GM23338 (cell line): ENCODE measurements at regions not wholly inside any gene's neighbourhood (a gene's known extent, or its start where the extent isn't known, plus 50 kb on each side); places are given as distances from the start of the nearest gene placed in this dataset.

Experiments
- ATAC-seq: fragments of 200-7000 bp; cut with Tn5 transposase; 3 replicates; pipeline ENCODE4 v1.9.1; 2020
- DNase-seq: peaks from one replicate; pipeline ENCODE4 v3.0.0-alpha.2; 2015; ENCODE audit warnings: low spot score
- H2AFZ ChIP-seq: fragments of 200-600 bp; sonication (generic); 2 replicates; pipeline ENCODE4 v1.8.0; 2016; ENCODE audit warnings: antibody characterized with exemption, mild to moderate bottlenecking, moderate library complexity
- H3F3A ChIP-seq: fragments of 200-600 bp; sonication (generic); replicated peaks from 2 replicates; pipeline ENCODE4 v1.8.0; 2017; ENCODE audit warnings: antibody characterized with exemption, mixed run types, low read depth
- H3K27ac ChIP-seq: fragments of 200-600 bp; sonication (generic); 2 replicates; pipeline ENCODE4 v1.6.1; 2016; ENCODE audit warnings: low read depth
- H3K27me3 ChIP-seq: fragments of 200-600 bp; sonication (generic); 2 replicates; pipeline ENCODE4 v1.8.0; 2016; ENCODE audit warnings: mild to moderate bottlenecking, mixed run types, moderate library complexity; ENCODE audit not compliant: insufficient read depth
- H3K36me3 ChIP-seq: fragments of 200-600 bp; sonication (generic); 2 replicates; pipeline ENCODE4 v1.8.0; 2016; ENCODE audit warnings: mild to moderate bottlenecking; ENCODE audit not compliant: insufficient read depth
- H3K4me1 ChIP-seq: fragments of 200-600 bp; sonication (generic); 2 replicates; pipeline ENCODE4 v1.8.0; 2016; ENCODE audit warnings: mild to moderate bottlenecking, moderate library complexity; ENCODE audit not compliant: insufficient read depth
- H3K4me2 ChIP-seq: fragments of 200-600 bp; sonication (generic); 2 replicates; pipeline ENCODE4 v1.7.1; 2017; ENCODE audit warnings: mixed run types
- H3K4me3 ChIP-seq: fragments of 200-600 bp; sonication (generic); 2 replicates; pipeline ENCODE4 v1.6.1; 2016; ENCODE audit warnings: mixed run types
- H3K79me2 ChIP-seq: fragments of 200-600 bp; sonication (generic); replicated peaks from 2 replicates; pipeline ENCODE4 v1.8.0; 2017; ENCODE audit warnings: mild to moderate bottlenecking; ENCODE audit not compliant: insufficient read depth
- H3K9me2 ChIP-seq: fragments of 200-600 bp; sonication (generic); 2 replicates; pipeline ENCODE4 v1.8.0; 2017; ENCODE audit not compliant: insufficient read depth
- H4K20me1 ChIP-seq: fragments of 200-600 bp; sonication (generic); replicated peaks from 2 replicates; pipeline ENCODE4 v1.8.0; 2017; ENCODE audit warnings: mild to moderate bottlenecking; ENCODE audit not compliant: insufficient read depth
- H3K27ac Mint-ChIP-seq: 2 replicates; pipeline ENCODE4 v1.8.0; 2020; ENCODE audit warnings: inconsistent platforms, mild to moderate bottlenecking, moderate library complexity, mixed read lengths
- H3K27me3 Mint-ChIP-seq: 3 replicates; pipeline ENCODE4 v1.8.0; 2022; ENCODE audit warnings: low read depth, mild to moderate bottlenecking, moderate library complexity, mixed read lengths, inconsistent platforms; ENCODE audit not compliant: insufficient read depth, poor library complexity
- H3K36me3 Mint-ChIP-seq: 3 replicates; pipeline ENCODE4 v1.8.0; 2021; ENCODE audit warnings: low read depth, mild to moderate bottlenecking, inconsistent platforms, moderate library complexity, mixed read lengths
- H3K4me1 Mint-ChIP-seq: 3 replicates; pipeline ENCODE4 v1.8.0; 2020; ENCODE audit warnings: mild to moderate bottlenecking, inconsistent platforms, mixed read lengths
- H3K4me3 Mint-ChIP-seq: 3 replicates; pipeline ENCODE4 v1.8.0; 2021; ENCODE audit warnings: moderate library complexity, mild to moderate bottlenecking, inconsistent platforms, mixed read lengths
- H3K9me3 Mint-ChIP-seq: 3 replicates; pipeline ENCODE4 v1.8.0; 2020; ENCODE audit warnings: moderate library complexity, mild to moderate bottlenecking, inconsistent platforms, mixed read lengths
- CREB1 ChIP-seq: fragments of 250-450 bp; sonication (Bioruptor Pico); IDR thresholded peaks from 2 replicates; pipeline ENCODE4 v1.5.0; 2020; ENCODE audit warnings: low read depth, mild to moderate bottlenecking, moderate library complexity
- EZH2phosphoT487 ChIP-seq: fragments of 200-600 bp; sonication (generic); IDR thresholded peaks from one replicate; pipeline ENCODE4 v1.8.1; 2018; ENCODE audit warnings: antibody characterized with exemption; ENCODE audit not compliant: unreplicated experiment
- JUNB ChIP-seq: IDR thresholded peaks from one replicate; pipeline ENCODE4 v1.6.1; 2016; ENCODE audit warnings: antibody characterized with exemption; ENCODE audit not compliant: unreplicated experiment
- REST ChIP-seq: IDR thresholded peaks from one replicate; pipeline ENCODE4 v1.6.1; 2018; ENCODE audit warnings: antibody characterized with exemption; ENCODE audit not compliant: unreplicated experiment
- STAT1 ChIP-seq: IDR thresholded peaks from one replicate; pipeline ENCODE4 v1.6.1; 2016; ENCODE audit warnings: antibody characterized with exemption; ENCODE audit not compliant: unreplicated experiment
- TF ChIP-seq, protein P1 (sequence below): fragments of 250-450 bp; sonication (Bioruptor Pico); IDR thresholded peaks from 2 replicates; pipeline ENCODE4 v1.5.0; 2020; ENCODE audit warnings: mild to moderate bottlenecking, moderate library complexity
- TF ChIP-seq, protein P2 (sequence below), 2 experiments: fragments of 200-600 bp in 1 of 2; sonication (generic) in 1 of 2; conservative IDR thresholded peaks; 2 replicates each; pipeline versions ENCODE4 v1.5.1 to v1.6.1; 2016 to 2017; ENCODE audit warnings: antibody characterized with exemption in 2 of 2, low read depth in 2 of 2, mild to moderate bottlenecking in 2 of 2, moderate library complexity in 1 of 2

GRCh38 chr3:66574091-66574490 is 73.3 kb upstream of the LRIG1 start (continued):
- TF ChIP-seq, protein P1, sequence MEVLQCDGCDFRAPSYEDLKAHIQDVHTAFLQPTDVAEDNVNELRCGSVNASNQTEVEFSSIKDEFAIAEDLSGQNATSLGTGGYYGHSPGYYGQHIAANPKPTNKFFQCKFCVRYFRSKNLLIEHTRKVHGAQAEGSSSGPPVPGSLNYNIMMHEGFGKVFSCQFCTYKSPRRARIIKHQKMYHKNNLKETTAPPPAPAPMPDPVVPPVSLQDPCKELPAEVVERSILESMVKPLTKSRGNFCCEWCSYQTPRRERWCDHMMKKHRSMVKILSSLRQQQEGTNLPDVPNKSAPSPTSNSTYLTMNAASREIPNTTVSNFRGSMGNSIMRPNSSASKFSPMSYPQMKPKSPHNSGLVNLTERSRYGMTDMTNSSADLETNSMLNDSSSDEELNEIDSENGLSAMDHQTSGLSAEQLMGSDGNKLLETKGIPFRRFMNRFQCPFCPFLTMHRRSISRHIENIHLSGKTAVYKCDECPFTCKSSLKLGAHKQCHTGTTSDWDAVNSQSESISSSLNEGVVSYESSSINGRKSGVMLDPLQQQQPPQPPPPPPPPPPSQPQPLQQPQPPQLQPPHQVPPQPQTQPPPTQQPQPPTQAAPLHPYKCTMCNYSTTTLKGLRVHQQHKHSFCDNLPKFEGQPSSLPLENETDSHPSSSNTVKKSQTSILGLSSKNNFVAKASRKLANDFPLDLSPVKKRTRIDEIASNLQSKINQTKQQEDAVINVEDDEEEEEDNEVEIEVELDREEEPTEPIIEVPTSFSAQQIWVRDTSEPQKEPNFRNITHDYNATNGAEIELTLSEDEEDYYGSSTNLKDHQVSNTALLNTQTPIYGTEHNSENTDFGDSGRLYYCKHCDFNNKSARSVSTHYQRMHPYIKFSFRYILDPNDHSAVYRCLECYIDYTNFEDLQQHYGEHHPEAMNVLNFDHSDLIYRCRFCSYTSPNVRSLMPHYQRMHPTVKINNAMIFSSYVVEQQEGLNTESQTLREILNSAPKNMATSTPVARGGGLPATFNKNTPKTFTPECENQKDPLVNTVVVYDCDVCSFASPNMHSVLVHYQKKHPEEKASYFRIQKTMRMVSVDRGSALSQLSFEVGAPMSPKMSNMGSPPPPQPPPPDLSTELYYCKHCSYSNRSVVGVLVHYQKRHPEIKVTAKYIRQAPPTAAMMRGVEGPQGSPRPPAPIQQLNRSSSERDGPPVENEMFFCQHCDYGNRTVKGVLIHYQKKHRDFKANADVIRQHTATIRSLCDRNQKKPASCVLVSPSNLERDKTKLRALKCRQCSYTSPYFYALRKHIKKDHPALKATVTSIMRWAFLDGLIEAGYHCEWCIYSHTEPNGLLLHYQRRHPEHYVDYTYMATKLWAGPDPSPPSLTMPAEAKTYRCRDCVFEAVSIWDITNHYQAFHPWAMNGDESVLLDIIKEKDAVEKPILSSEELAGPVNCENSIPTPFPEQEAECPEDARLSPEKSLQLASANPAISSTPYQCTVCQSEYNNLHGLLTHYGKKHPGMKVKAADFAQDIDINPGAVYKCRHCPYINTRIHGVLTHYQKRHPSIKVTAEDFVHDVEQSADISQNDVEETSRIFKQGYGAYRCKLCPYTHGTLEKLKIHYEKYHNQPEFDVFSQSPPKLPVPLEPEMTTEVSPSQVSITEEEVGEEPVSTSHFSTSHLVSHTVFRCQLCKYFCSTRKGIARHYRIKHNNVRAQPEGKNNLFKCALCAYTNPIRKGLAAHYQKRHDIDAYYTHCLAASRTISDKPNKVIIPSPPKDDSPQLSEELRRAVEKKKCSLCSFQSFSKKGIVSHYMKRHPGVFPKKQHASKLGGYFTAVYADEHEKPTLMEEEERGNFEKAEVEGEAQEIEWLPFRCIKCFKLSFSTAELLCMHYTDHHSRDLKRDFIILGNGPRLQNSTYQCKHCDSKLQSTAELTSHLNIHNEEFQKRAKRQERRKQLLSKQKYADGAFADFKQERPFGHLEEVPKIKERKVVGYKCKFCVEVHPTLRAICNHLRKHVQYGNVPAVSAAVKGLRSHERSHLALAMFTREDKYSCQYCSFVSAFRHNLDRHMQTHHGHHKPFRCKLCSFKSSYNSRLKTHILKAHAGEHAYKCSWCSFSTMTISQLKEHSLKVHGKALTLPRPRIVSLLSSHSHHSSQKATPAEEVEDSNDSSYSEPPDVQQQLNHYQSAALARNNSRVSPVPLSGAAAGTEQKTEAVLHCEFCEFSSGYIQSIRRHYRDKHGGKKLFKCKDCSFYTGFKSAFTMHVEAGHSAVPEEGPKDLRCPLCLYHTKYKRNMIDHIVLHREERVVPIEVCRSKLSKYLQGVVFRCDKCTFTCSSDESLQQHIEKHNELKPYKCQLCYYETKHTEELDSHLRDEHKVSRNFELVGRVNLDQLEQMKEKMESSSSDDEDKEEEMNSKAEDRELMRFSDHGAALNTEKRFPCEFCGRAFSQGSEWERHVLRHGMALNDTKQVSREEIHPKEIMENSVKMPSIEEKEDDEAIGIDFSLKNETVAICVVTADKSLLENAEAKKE (CRISPR knock-in tag) = no peak
- TF ChIP-seq CREB1 (CRISPR knock-in tag) (no peak), EZH2phosphoT487 (no peak), STAT1 (no peak), JUNB (no peak)
- TF ChIP-seq, protein P2, sequence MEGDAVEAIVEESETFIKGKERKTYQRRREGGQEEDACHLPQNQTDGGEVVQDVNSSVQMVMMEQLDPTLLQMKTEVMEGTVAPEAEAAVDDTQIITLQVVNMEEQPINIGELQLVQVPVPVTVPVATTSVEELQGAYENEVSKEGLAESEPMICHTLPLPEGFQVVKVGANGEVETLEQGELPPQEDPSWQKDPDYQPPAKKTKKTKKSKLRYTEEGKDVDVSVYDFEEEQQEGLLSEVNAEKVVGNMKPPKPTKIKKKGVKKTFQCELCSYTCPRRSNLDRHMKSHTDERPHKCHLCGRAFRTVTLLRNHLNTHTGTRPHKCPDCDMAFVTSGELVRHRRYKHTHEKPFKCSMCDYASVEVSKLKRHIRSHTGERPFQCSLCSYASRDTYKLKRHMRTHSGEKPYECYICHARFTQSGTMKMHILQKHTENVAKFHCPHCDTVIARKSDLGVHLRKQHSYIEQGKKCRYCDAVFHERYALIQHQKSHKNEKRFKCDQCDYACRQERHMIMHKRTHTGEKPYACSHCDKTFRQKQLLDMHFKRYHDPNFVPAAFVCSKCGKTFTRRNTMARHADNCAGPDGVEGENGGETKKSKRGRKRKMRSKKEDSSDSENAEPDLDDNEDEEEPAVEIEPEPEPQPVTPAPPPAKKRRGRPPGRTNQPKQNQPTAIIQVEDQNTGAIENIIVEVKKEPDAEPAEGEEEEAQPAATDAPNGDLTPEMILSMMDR (conservative IDR thresholded peaks at IDR 0.05; ENCODE audit: low read depth in 2 of 2) = no peak

GRCh38 chr3:66577426-66578203 is 76.8 kb upstream of the LRIG1 start:
- H3K4me3 Mint-ChIP-seq = no peak overlapping the region
- TF ChIP-seq, protein P2 (conservative IDR thresholded peaks at IDR 0.05; ENCODE audit: low read depth in 2 of 2) = no peak
- TF ChIP-seq REST = no peak
- TF ChIP-seq JUNB = no peak

More at GRCh38 chr3:66577426-66578203, 76.8 kb upstream of the LRIG1 start:
- no peak overlapping the region for H3K27ac Mint-ChIP-seq
- H2AFZ ChIP-seq = no peak overlapping the region
- H3K27me3 ChIP-seq = peaks cover 5% of the 10 kb centered on the region; the same call in 1 of the 2 replicates
- DNase-seq (no peak), ATAC-seq (no peak)
- H3K4me3 ChIP-seq = no peak overlapping the region
- no peak overlapping the region for H3K4me2 ChIP-seq
- H3K4me1 Mint-ChIP-seq = peaks cover 15% of the 10 kb centered on the region
- no peaks in the 10 kb centered on the region for H3K36me3 ChIP-seq
- no peaks in the 10 kb centered on the region for H3K79me2 ChIP-seq
- no peaks in the 10 kb centered on the region for H3K27me3 Mint-ChIP-seq
- no peaks in the 10 kb centered on the region for H3F3A ChIP-seq
- peaks cover 15% of the 10 kb centered on the region for H3K9me3 Mint-ChIP-seq
- no peak overlapping the region for H3K27ac ChIP-seq
- no peaks in the 10 kb centered on the region for H4K20me1 ChIP-seq
- H3K9me2 ChIP-seq = peaks cover 5% of the 10 kb centered on the region; the same call in 1 of the 2 replicates
- peaks cover 15% of the 10 kb centered on the region for H3K36me3 Mint-ChIP-seq
- H3K4me1 ChIP-seq = peaks cover 10% of the 10 kb centered on the region
